IMR-90 (cell line): ENCODE measurements at regions not wholly inside any gene's neighbourhood (a gene's known extent, or its start where the extent isn't known, plus 50 kb on each side); places are given as distances from the start of the nearest gene placed in this dataset.

ENCODE experiments used
- ATAC-seq: fragments of 200-7000 bp; cut with Tn5 transposase; 2 replicates; pipeline ENCODE4 v1.9.1; 2020; ENCODE audit warnings: low read depth, mild to moderate bottlenecking, moderate library complexity
- BruUV-seq: library from RNA; stranded (reverse); fragments of 400-500 nt; replicated peaks from 2 replicates; lab custom pipeline; 2021; lab: Mats Ljungman, UMichigan
- CTCF ChIA-PET: fragments of 300-600 bp; formaldehyde crosslinking; extraction: SDS; loops from one replicate; lab custom pipeline; 2021; ENCODE audit warnings: antibody characterized with exemption; lab: Yijun Ruan, JAX
- POLR2A ChIA-PET: fragments of 300-600 bp; sonication (Branson Sonifier 250); formaldehyde crosslinking; loops from one replicate; lab custom pipeline; 2022; ENCODE audit warnings: antibody characterized with exemption; ENCODE audit not compliant: unreplicated experiment; lab: Charles Lee
- DNase-seq: peaks from one replicate; pipeline ENCODE4 v3.0.0; 2013
- H2AFZ ChIP-seq: replicated peaks from 2 replicates; pipeline ENCODE3; 2013; ENCODE audit warnings: low read length, mild to moderate bottlenecking; ENCODE audit not compliant: poor library complexity
- H2AK5ac ChIP-seq: 2 replicates; pipeline ENCODE4 v1.6.1; 2013; ENCODE audit warnings: low read depth, low read length, inconsistent platforms
- H2AK9ac ChIP-seq: replicated peaks from 2 replicates; pipeline ENCODE3; 2013; ENCODE audit warnings: mild to moderate bottlenecking, low read depth, low read length, moderate library complexity; ENCODE audit not compliant: poor library complexity
- H2BK120ac ChIP-seq: 2 replicates; pipeline ENCODE4 v1.6.1; 2013; ENCODE audit warnings: low read depth, low read length, inconsistent platforms
- H2BK15ac ChIP-seq: 3 replicates; pipeline ENCODE4 v1.6.1; 2013; ENCODE audit warnings: low read depth, low read length, inconsistent platforms
- H2BK20ac ChIP-seq: 2 replicates; pipeline ENCODE4 v1.6.1; 2013; ENCODE audit warnings: low read depth, mild to moderate bottlenecking, inconsistent platforms, low read length, moderate library complexity
- H2BK5ac ChIP-seq: 2 replicates; pipeline ENCODE4 v1.6.1; 2013; ENCODE audit warnings: mild to moderate bottlenecking, low read depth, low read length, inconsistent platforms; ENCODE audit not compliant: poor library complexity, severe bottlenecking
- H3K14ac ChIP-seq: replicated peaks from 2 replicates; pipeline ENCODE4 v1.6.1; 2013; ENCODE audit warnings: low read depth, low read length, inconsistent platforms
- H3K18ac ChIP-seq: 2 replicates; pipeline ENCODE4 v1.6.1; 2013; ENCODE audit warnings: low read depth, low read length, control low read depth
- H3K23ac ChIP-seq: 2 replicates; pipeline ENCODE4 v1.6.1; 2013; ENCODE audit warnings: low read depth, low read length, inconsistent platforms
- H3K27ac ChIP-seq: 2 replicates; pipeline ENCODE4 v1.5.1; 2013; ENCODE audit warnings: mild to moderate bottlenecking, control low read depth, low read length; ENCODE audit not compliant: insufficient read depth
- H3K27me3 ChIP-seq: 2 replicates; pipeline ENCODE4 v1.6.1; 2013; ENCODE audit warnings: low read length; ENCODE audit not compliant: control insufficient read depth, insufficient read depth
- H3K36me3 ChIP-seq: 2 replicates; pipeline ENCODE4 v1.6.1; 2013; ENCODE audit warnings: low read length, mixed read lengths; ENCODE audit not compliant: control insufficient read depth, insufficient read depth
- H3K4ac ChIP-seq: 2 replicates; pipeline ENCODE4 v1.6.1; 2013; ENCODE audit warnings: low read depth, low read length, inconsistent platforms
- H3K4me1 ChIP-seq: 2 replicates; pipeline ENCODE4 v1.6.1; 2013; ENCODE audit warnings: low read length, mixed read lengths; ENCODE audit not compliant: control insufficient read depth, insufficient read depth
- H3K4me2 ChIP-seq: 2 replicates; pipeline ENCODE4 v1.6.1; 2013; ENCODE audit warnings: low read depth, mild to moderate bottlenecking, control low read depth, low read length, moderate library complexity
- H3K4me3 ChIP-seq: 2 replicates; pipeline ENCODE4 v1.5.1; 2013; ENCODE audit warnings: low read depth, mild to moderate bottlenecking, control low read depth, low read length, moderate library complexity; ENCODE audit not compliant: insufficient read depth
- H3K56ac ChIP-seq: 2 replicates; pipeline ENCODE4 v1.6.1; 2013; ENCODE audit warnings: low read length, inconsistent platforms; ENCODE audit not compliant: insufficient read depth; ENCODE audit errors: extremely low read depth
- H3K79me1 ChIP-seq, 2 experiments: 2 replicates each; pipeline ENCODE4 v1.6.1; 2013; ENCODE audit warnings: low read length in 2 of 2, inconsistent platforms in 1 of 2, low read depth in 1 of 2
- H3K9ac ChIP-seq: 2 replicates; pipeline ENCODE4 v1.6.1; 2013; ENCODE audit warnings: low read depth, low read length, control low read depth
- H3K9me1 ChIP-seq: 2 replicates; pipeline ENCODE4 v1.6.1; 2013; ENCODE audit warnings: low read length, inconsistent platforms; ENCODE audit not compliant: insufficient read depth
- H3K9me3 ChIP-seq: 2 replicates; pipeline ENCODE4 v1.6.1; 2013; ENCODE audit warnings: low read length; ENCODE audit not compliant: control insufficient read depth, insufficient read depth
- H4K20me1 ChIP-seq: 2 replicates; pipeline ENCODE4 v1.6.1; 2013; ENCODE audit warnings: low read length, inconsistent platforms; ENCODE audit not compliant: insufficient read depth
- H4K5ac ChIP-seq: 2 replicates; pipeline ENCODE4 v1.6.1; 2013; ENCODE audit warnings: mild to moderate bottlenecking, low read depth, low read length, control low read depth
- H4K8ac ChIP-seq, 2 experiments: 2 replicates each; pipeline ENCODE4 v1.6.1; 2013; ENCODE audit warnings: low read depth in 2 of 2, low read length in 2 of 2, control low read depth in 1 of 2, inconsistent platforms in 1 of 2
- H4K91ac ChIP-seq: 2 replicates; pipeline ENCODE4 v1.6.1; 2013; ENCODE audit warnings: low read depth, low read length, inconsistent platforms; ENCODE audit not compliant: insufficient read depth
- BHLHE40 ChIP-seq: fragments of 150-350 bp; IDR thresholded peaks from 2 replicates; pipeline ENCODE4 v1.6.1; 2016; ENCODE audit warnings: mild to moderate bottlenecking, low read depth, low read length
- CEBPB ChIP-seq: IDR thresholded peaks from 2 replicates; pipeline ENCODE4 v1.6.1; 2012; ENCODE audit warnings: low read depth, low read length, improper control_type of control experiment
- CHD1 ChIP-seq: IDR thresholded peaks from 2 replicates; pipeline ENCODE4 v1.6.1; 2012; ENCODE audit warnings: low read depth, low read length, improper control_type of control experiment
- CTCF ChIP-seq: conservative IDR thresholded peaks from 2 replicates; pipeline ENCODE4 v1.5.1; 2012; ENCODE audit warnings: mild to moderate bottlenecking, low read depth, low read length, improper control_type of control experiment
- ELK1 ChIP-seq: fragments of 150-350 bp; IDR thresholded peaks from 2 replicates; pipeline ENCODE4 v1.6.1; 2016; ENCODE audit warnings: low read depth, mild to moderate bottlenecking, low read length, moderate library complexity, borderline replicate concordance
- FOS ChIP-seq: fragments of 150-350 bp; IDR thresholded peaks from 2 replicates; pipeline ENCODE4 v1.6.1; 2016; ENCODE audit warnings: low read depth, low read length
- MAFK ChIP-seq: IDR thresholded peaks from 2 replicates; pipeline ENCODE4 v1.6.1; 2012; ENCODE audit warnings: low read depth, low read length, improper control_type of control experiment
- MAZ ChIP-seq: IDR thresholded peaks from 2 replicates; pipeline ENCODE4 v1.6.1; 2012; ENCODE audit warnings: low read depth, mild to moderate bottlenecking, low read length, improper control_type of control experiment, moderate library complexity, borderline replicate concordance
- MXI1 ChIP-seq: IDR thresholded peaks from 2 replicates; pipeline ENCODE4 v1.6.1; 2012; ENCODE audit warnings: low read depth, mild to moderate bottlenecking, low read length, moderate library complexity, borderline replicate concordance
- NFE2L2 ChIP-seq: fragments of 150-350 bp; IDR thresholded peaks from 2 replicates; pipeline ENCODE4 v1.6.1; 2016; ENCODE audit warnings: low read depth, mild to moderate bottlenecking, low read length
- POLR2A ChIP-seq: IDR thresholded peaks from 2 replicates; pipeline ENCODE4 v1.6.1; 2012; ENCODE audit warnings: mild to moderate bottlenecking, low read depth, low read length
- RAD21 ChIP-seq: IDR thresholded peaks from 2 replicates; pipeline ENCODE4 v1.6.1; 2012; ENCODE audit warnings: low read length, improper control_type of control experiment
- RCOR1 ChIP-seq: IDR thresholded peaks from 2 replicates; pipeline ENCODE4 v1.6.1; 2012; ENCODE audit warnings: mild to moderate bottlenecking, low read length, improper control_type of control experiment; ENCODE audit not compliant: insufficient replicate concordance
- RFX5 ChIP-seq: IDR thresholded peaks from 2 replicates; pipeline ENCODE4 v1.8.0; 2012; ENCODE audit warnings: low read depth, mild to moderate bottlenecking, low read length, moderate library complexity
- SMC3 ChIP-seq: fragments of 150-350 bp; IDR thresholded peaks from 2 replicates; pipeline ENCODE4 v1.6.1; 2016; ENCODE audit warnings: low read depth, mild to moderate bottlenecking, antibody characterized with exemption, low read length, moderate library complexity
- WGBS, 2 experiments: methylation state at CpG; one replicate each; pipeline versions ENCODE4 v1.1.5 to v1.1.7; 2013; ENCODE audit warnings: missing lambda C conversion rate in 2 of 2; ENCODE audit not compliant: insufficient read length in 1 of 2; ENCODE audit errors: extremely low coverage in 2 of 2; 5-methylcytosine and 5-hydroxymethylcytosine counted together
- dilution Hi-C: fragments of 300-500 bp; cut with HindIII; formaldehyde crosslinking; loops from one replicate; pipeline ENCODE4 v1.14.3; 2018; ENCODE audit warnings: low sequenced_read_pairs; ENCODE audit not compliant: unreplicated experiment
- in situ Hi-C: fragments of 300-500 bp; cut with MboI; formaldehyde crosslinking; loops from 3 replicates; pipeline ENCODE4 v1.14.3; 2019; ENCODE audit warnings: low sequenced_read_pairs, inconsistent platforms, mixed read lengths
- intact Hi-C: fragments of 100-400 bp; cut with micrococcal nuclease; formaldehyde crosslinking; loops from 2 replicates; pipeline ENCODE4 v1.10.0; 2022
- TF ChIP-seq, protein P1 (sequence below): fragments of 150-350 bp; IDR thresholded peaks from 2 replicates; pipeline ENCODE4 v1.6.1; 2017; ENCODE audit warnings: mild to moderate bottlenecking, antibody characterized with exemption, low read length, low read depth

DNA sequence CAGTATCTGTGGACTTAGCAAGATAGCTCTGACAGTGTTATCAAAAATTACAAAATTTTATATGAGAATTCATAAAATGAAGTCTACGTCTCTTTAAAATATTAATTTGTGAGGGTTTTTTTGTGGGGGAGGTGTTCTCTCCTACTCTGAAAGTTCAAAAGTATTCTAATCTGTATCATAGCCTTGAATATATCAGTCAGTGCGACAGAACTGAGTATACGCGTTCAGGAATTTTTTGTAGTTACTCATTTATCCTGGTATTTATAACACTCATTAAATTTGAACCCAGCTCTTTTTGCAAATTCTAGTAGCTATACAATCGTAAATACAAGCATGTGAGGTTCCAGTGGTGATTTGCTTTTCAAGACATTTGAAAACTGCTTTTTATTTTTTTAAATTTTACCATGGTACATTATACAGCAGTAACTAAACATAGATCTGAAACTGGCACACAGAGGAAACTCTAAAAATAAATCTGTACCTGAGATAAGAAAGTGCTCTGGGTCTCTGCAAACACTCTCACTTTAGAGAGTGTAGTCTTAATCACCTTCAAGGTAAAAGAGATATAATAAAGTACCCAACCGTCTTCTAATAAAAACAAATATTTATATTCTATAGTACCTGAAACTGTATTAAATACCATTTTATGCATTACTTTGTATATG is 178.4 kb upstream of the ADAMTS5 start:
- DNase-seq (no peak), ATAC-seq (no peak)
- Histone ChIP-seq H3K23ac (no peak overlapping the region), H3K36me3 (no peaks in the 10 kb centered on the region), H3K79me1 (no peaks in the 10 kb centered on the region), H4K91ac (no peak overlapping the region), H2BK15ac (no peak overlapping the region), H3K14ac (no peak overlapping the region), H3K27me3 (no peaks in the 10 kb centered on the region), H3K27ac (no peak overlapping the region), H3K4me3 (no peak overlapping the region), H2BK20ac (no peak overlapping the region), H3K4me2 (no peak overlapping the region), H2AFZ (no peak overlapping the region), H4K20me1 (no peaks in the 10 kb centered on the region), H3K9me3 (no peaks in the 10 kb centered on the region), H3K9ac (no peak overlapping the region), H4K8ac (no peak overlapping the region), H3K4me1 (no peaks in the 10 kb centered on the region), H3K18ac (no peak overlapping the region), H2AK5ac (no peak overlapping the region), H3K9me1 (no peaks in the 10 kb centered on the region), H3K4ac (no peak overlapping the region), H2BK5ac (no peak overlapping the region), H2AK9ac (no peak overlapping the region), H4K5ac (no peak overlapping the region), H3K56ac (no peak overlapping the region), H2BK120ac (no peak overlapping the region)
- no TSS peak for BruUV-seq
- TF ChIP-seq MXI1, result no peak
- TF ChIP-seq BHLHE40, result no peak
- TF ChIP-seq ELK1, result no peak
- TF ChIP-seq CHD1, result no peak
- no peak for TF ChIP-seq POLR2A
- TF ChIP-seq, protein P1, sequence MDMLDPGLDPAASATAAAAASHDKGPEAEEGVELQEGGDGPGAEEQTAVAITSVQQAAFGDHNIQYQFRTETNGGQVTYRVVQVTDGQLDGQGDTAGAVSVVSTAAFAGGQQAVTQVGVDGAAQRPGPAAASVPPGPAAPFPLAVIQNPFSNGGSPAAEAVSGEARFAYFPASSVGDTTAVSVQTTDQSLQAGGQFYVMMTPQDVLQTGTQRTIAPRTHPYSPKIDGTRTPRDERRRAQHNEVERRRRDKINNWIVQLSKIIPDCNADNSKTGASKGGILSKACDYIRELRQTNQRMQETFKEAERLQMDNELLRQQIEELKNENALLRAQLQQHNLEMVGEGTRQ, result no peak
- TF ChIP-seq RFX5, result no peak
- TF ChIP-seq NFE2L2, result no peak
- TF ChIP-seq RCOR1, result no peak
- TF ChIP-seq MAFK, result no peak
- TF ChIP-seq FOS, result no peak
- no peak for TF ChIP-seq SMC3
- TF ChIP-seq CTCF, result no peak
- TF ChIP-seq MAZ, result no peak
- no peak for TF ChIP-seq RAD21
- TF ChIP-seq CEBPB, result no peak
- dilution Hi-C loops, result no loop called here
- CTCF ChIA-PET, result no interaction called here
- intact Hi-C loops, result no loop called here
- no CpG with 5 or more reads among the region's 6 CpGs for WGBS, 2 experiments
- in situ Hi-C loops, result no loop called here
- POLR2A ChIA-PET, result no interaction called here
